GM18867 (cell line): ENCODE measurements at regions not wholly inside any gene's neighbourhood (a gene's known extent, or its start where the extent isn't known, plus 50 kb on each side); places are given as distances from the start of the nearest gene placed in this dataset.

Experiments used
- ATAC-seq: cut with Tn5 transposase; IDR thresholded peaks from one replicate; pipeline ENCODE4 v1.9.1; 2021; ENCODE audit warnings: mild to moderate bottlenecking, moderate library complexity; ENCODE audit not compliant: unreplicated experiment

- ATAC-seq: no peak
Observed at GRCh38 chr15:87634361-87634760, 622.2 kb downstream of the NTRK3 start.

GRCh38 chr15:87633525-87633924, 623.0 kb downstream of the NTRK3 start:
- no peak for ATAC-seq

GRCh38 chr15:87632364-87632763, 624.2 kb downstream of the NTRK3 start:
- no peak for ATAC-seq

- no peak for ATAC-seq
Observed at GRCh38 chr15:87631775-87632174, 624.8 kb downstream of the NTRK3 start.

GRCh38 chr15:87631093-87631492, 625.4 kb downstream of the NTRK3 start:
- no peak for ATAC-seq

GRCh38 chr15:87628311-87628710, 628.2 kb downstream of the NTRK3 start:
- no peak for ATAC-seq

- no peak for ATAC-seq
Observed at GRCh38 chr15:87626860-87627259, 629.7 kb downstream of the NTRK3 start.

- no peak for ATAC-seq
Observed at GRCh38 chr15:87623832-87624231, 632.7 kb downstream of the NTRK3 start.

- no peak for ATAC-seq
Observed at GRCh38 chr15:87620393-87620792, 636.1 kb downstream of the NTRK3 start.

GRCh38 chr15:87619161-87619960, 637.2 kb downstream of the NTRK3 start:
- ATAC-seq: no peak

- no peak for ATAC-seq
Observed at GRCh38 chr15:87618203-87618725, 638.3 kb downstream of the NTRK3 start.

GRCh38 chr15:87614704-87615103, 641.8 kb downstream of the NTRK3 start:
- no peak for ATAC-seq

- ATAC-seq: no peak
Observed at GRCh38 chr15:87610366-87610765, 646.2 kb downstream of the NTRK3 start.

GRCh38 chr15:87609894-87610293, 646.6 kb downstream of the NTRK3 start:
- no peak for ATAC-seq

- no peak for ATAC-seq
Observed at GRCh38 chr15:87609474-87609873, 647.1 kb downstream of the NTRK3 start.

- no peak for ATAC-seq
Observed at GRCh38 chr15:87608238-87609028, 648.1 kb downstream of the NTRK3 start.

GRCh38 chr15:87606971-87607370, 649.6 kb downstream of the NTRK3 start:
- no peak for ATAC-seq

- peak; percentile 47 for ATAC-seq
Observed at GRCh38 chr15:87604857-87605446, 651.6 kb downstream of the NTRK3 start.

GRCh38 chr15:87602371-87602770, 654.2 kb downstream of the NTRK3 start:
- ATAC-seq: no peak

- no peak for ATAC-seq
Observed at GRCh38 chr15:87599616-87600015, 656.9 kb downstream of the NTRK3 start.

- no peak for ATAC-seq
Observed at GRCh38 chr15:87597346-87598052, 659.0 kb downstream of the NTRK3 start.
